Retinal pigment epithelial cell (primary cell): ENCODE measurements at regions not wholly inside any gene's neighbourhood (a gene's known extent, or its start where the extent isn't known, plus 50 kb on each side); places are given as distances from the start of the nearest gene placed in this dataset.

Experiments
- DNase-seq: peaks from one replicate; pipeline ENCODE4 v3.0.0-alpha.2; 2010; ENCODE audit warnings: low read depth
- H3K4me3 ChIP-seq: 2 replicates; pipeline ENCODE4 v1.5.1; 2011; ENCODE audit warnings: mild to moderate bottlenecking, low read length, control low read depth, moderate library complexity
- CTCF ChIP-seq: conservative IDR thresholded peaks from 2 replicates; pipeline ENCODE4 v1.5.1; 2011; ENCODE audit warnings: low read depth, low read length, control low read depth, inconsistent platforms

GRCh38 chr10:65196111-65196510 lies 1674.9 kb downstream of the REEP3 start:
- no peak for TF ChIP-seq CTCF

GRCh38 chr10:65197935-65198334 lies 1676.7 kb downstream of the REEP3 start:
- no peak for TF ChIP-seq CTCF
- no peak for DNase-seq
- no peak overlapping the region for H3K4me3 ChIP-seq

More at GRCh38 chr10:65196111-65196510, 1674.9 kb downstream of the REEP3 start:
- DNase-seq: no peak
- no peak overlapping the region for H3K4me3 ChIP-seq

- H3K4me3 ChIP-seq: no peak overlapping the region
- no peak for TF ChIP-seq CTCF
- no peak for DNase-seq
Measured at GRCh38 chr10:65201491-65201890, 1680.3 kb downstream of the REEP3 start.

- DNase-seq: no peak
- no peak overlapping the region for H3K4me3 ChIP-seq
- TF ChIP-seq CTCF: no peak
Measured at GRCh38 chr10:65204999-65205398, 1683.8 kb downstream of the REEP3 start.

- no peak for TF ChIP-seq CTCF
- H3K4me3 ChIP-seq: no peak overlapping the region
Measured at GRCh38 chr10:65213170-65213569, 1692.0 kb downstream of the REEP3 start.

GRCh38 chr10:65219444-65219843 lies 1698.2 kb downstream of the REEP3 start:
- no peak for TF ChIP-seq CTCF
- no peak for DNase-seq
- H3K4me3 ChIP-seq: no peak overlapping the region

More at GRCh38 chr10:65213170-65213569, 1692.0 kb downstream of the REEP3 start:
- DNase-seq: no peak

GRCh38 chr10:65231148-65231547 lies 1694.7 kb upstream of the LRRTM3 start:
- no peak for DNase-seq
- no peak for TF ChIP-seq CTCF
- no peak overlapping the region for H3K4me3 ChIP-seq
